Globus pallidus (tissue), 1 donor: ENCODE measurements at regions not wholly inside any gene's neighbourhood (a gene's known extent, or its start where the extent isn't known, plus 50 kb on each side); places are given as distances from the start of the nearest gene placed in this dataset.
"Not testable (repeated sequence)": the region's sequence is repeated elsewhere in the genome, so short reads cannot be mapped to it uniquely, and the experiment has no call there.

ENCODE experiments used
- DNase-seq: peaks from one replicate; pipeline ENCODE4 v3.0.0-alpha.2; 2015; ENCODE audit warnings: low spot score

DNA sequence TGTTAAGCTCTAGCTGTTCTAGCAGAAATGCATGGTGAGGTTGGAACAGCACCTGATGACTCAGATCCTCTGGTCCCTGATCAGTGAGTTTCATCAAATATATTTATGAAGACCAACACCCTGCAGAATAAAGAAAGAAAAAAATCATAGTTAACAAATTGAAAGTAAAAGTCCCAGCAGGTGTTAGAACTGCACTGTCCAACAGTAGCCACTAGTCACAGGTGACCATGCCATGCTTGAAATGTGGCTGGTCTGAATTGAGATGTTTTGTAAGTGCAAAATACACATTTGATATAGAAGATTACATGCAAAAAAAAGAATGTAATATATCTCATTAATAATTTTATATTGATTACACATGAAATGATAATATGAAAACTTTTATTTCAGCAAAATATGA, 1010.7 kb upstream of the ZEB2 start:
- no peak for DNase-seq

DNA sequence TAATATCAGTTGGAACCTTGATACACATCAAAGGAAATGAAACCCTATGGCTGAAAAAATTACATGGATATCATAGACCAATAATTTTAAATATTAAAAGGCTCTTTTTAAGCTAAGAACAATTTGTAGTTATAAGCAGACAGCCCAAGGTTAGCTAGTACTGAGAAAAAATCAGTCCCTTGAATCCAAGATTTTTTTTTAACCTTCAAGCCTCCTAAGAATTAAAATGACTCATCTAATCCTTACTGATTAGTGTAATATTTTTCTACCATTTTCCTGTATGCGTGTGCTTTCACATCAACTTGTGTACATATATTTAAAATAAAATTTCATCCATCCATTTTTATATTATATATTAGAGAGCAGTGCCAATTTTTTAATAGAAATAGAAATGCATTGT, 1004.9 kb upstream of the ZEB2 start:
- no peak for DNase-seq

DNA sequence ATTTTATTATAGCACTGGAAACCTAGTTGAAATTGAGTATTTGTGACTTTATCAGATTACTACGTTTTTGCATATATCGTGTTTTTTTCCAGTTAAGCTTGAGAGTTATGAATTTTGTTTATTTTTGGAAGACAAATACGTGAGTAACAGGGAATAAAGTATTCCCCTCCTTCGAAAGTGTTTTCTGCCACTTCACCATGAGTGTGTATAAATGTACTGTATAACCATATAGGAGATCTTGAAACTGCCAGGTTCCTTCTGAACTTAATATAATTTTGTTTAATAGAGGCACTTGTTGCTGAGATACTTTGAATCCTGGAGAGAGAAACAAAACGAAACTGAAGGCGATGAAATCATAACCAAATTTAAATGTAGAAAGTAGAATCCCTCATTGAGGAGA, 1004.4 kb upstream of the ZEB2 start:
- no peak for DNase-seq

DNA sequence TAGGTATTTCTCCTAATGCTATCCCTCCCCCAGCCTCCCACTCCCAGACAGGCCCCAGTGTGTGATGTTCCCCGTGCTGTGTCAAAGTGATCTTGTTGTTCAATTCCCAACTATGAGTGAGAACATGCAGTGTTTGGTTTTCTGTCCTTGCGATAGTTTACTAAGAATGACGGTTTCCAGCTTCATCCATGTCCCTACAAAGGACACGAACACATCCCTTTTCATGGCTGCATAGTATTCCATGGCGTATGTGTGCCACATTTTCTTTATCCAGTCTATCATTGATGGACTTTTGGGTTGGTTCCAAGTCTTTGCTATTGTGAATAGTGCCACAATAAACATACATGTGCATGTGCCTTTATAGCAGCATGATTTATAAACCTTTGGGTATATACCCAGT, 999.3 kb upstream of the ZEB2 start:
- not testable (repeated sequence) for DNase-seq

- DNase-seq: no peak
These were observed 992.0 kb upstream of the ZEB2 start for GRCh38 chr2:145511946-145512345.

GRCh38 chr2:145503511-145503910, 983.6 kb upstream of the ZEB2 start:
- DNase-seq: no peak

DNA sequence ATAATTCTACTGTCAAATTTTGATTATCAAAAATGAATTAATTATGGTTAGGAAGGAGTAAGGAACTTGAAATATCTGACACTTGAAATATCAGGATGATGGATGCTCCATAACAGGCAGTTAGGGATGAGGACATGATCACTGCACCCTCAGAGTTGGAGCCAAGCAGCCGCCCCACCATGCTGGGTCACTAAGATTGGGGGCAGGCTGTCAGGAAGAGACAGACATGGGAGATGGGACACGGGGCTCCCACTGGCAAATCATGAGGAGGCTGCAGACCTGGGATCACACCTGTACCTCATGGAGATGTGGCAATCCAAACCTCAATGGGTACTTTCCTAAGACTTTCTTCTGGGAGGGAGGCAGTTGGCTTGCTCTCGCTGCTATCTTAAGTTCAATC, 982.0 kb upstream of the ZEB2 start:
- DNase-seq: no peak

- no peak for DNase-seq
These were observed 975.7 kb upstream of the ZEB2 start for GRCh38 chr2:145495590-145495989.

DNA sequence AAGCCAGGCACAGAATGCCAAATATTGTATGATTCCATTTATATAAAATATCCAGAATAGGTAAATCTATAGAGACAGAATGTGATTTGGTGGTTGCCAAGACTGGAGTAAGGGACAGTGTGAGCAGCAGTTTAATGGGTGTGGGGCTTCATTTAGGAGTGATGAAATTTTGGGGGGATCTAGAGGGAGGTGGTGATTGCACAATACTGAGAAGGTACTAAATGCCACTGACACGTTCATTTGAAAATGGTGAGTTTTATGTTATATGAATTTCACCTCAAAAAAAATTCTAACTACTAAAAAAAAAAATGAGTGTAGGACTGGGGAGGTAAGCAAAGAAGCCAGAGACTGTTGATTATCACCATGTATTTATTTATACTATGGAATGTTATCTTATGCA, 974.5 kb upstream of the ZEB2 start:
- DNase-seq: no peak

DNA sequence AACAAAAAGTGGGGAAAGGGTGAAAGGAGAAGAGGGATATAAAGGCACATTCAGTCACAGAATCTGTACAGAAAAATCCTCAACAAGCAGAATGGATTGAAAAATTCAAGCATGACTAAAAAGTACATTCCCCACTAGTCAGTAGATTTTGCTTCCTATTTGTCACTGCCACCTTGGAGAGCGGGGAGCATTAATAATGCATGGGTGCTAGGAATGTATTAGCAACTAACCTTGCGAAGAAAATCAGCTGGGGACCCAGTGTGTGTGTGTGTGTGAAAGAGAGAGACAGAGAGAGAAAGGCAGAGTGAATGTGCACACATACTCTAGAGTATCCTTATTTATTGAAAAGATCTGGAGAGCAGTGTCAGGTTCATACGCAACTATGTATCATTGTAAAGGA, 968.7 kb upstream of the ZEB2 start:
- no peak for DNase-seq

DNA sequence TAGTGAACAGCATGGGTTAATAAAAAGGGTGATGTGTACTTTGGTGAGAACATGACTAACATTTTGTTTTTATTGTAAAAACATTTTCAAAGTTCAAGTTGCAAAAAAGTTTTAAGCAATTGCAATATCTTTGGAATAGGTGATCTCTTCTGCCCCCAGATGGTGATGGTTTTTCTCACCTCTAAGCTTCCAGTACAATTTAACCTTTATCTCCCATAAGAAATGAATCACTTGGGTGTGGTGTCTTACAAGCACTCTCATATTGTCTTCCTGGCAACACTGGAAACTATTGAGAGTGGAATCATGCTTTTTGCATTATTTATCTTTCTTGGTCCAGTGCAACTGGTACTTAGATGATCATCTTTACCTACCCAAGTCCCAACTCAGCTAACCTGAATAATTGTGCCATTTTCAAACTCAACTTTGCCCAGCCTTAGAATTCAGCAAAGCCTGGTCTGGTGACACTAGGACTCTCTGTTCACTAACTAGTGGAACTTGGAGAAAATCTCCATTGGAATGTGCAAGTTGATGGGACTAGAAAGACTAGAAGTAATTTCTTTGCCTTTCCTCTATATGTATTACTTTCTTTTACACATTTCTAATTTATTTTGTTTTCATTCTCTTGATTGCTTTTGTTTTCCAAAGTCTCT, 964.7 kb upstream of the ZEB2 start:
- DNase-seq: no peak

DNA sequence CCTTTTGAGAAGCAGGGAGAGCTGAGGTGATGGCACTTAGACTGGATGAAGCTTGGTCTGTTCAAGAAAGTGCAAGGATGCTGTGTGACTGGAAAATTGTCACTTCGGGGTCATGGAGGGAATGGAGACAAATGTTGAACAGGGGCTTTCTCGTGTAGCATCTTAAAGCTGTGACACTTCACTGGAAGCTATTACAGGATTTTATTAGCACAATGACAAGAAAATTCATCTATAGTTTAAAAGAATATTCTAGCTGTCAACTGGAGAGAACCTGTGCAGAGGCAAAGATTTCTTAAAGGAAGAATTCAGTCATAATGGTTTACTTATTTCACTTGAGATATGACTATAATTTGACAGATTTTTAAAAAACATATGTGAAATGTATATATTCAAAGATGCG, 963.9 kb upstream of the ZEB2 start:
- no peak for DNase-seq

DNA sequence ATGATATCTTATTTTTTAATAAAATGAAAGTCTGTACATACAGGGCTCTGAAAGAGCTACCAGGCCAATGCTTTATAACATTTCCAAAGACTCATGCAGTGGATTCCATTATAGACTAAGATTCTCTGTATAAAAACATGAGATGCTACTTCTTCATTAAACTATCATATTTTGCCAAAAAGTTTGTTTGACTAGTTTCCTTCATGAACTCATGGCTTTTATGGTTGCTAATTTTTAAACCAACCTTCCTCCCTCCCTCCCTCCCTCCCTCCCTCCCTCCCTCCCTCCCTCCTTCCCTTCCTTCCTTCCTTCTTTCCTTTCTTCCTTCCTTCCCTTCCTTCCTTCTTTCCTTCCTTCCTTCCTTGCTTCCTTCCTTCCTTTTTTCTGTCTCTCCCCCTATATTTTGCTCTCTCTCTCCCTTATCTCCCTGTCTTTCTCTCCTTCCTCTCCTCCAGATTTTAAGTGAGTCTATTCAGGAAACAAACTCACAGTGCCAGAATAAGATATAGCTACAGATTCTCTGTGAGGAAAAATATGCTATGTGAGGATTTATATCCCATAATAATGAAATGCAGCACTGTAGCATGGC, 961.5 kb upstream of the ZEB2 start:
- DNase-seq: no peak

GRCh38 chr2:145464866-145465265, 944.9 kb upstream of the ZEB2 start:
- no peak for DNase-seq

DNA sequence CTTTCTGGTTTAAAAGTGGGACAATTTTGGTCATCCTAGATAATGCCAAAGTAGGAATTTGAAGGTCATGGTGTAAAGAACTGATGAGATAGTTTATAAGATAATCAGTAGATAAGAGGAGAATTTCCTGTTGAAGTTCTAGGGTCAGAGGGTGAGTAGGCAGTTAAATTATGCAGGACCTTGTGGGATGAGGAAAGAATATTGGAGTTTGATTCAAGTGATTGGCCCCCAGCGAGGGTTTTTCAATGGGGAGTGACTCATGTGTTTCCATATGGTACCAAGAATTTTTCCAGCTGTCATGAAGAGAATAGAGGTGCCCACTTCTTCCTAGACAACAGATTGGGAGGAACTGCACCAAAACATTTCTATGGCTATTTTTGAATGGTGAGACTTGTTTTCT, 940.2 kb upstream of the ZEB2 start:
- DNase-seq: no peak

GRCh38 chr2:145431181-145431951, 911.4 kb upstream of the ZEB2 start:
- peak; percentile 30 for DNase-seq

DNA sequence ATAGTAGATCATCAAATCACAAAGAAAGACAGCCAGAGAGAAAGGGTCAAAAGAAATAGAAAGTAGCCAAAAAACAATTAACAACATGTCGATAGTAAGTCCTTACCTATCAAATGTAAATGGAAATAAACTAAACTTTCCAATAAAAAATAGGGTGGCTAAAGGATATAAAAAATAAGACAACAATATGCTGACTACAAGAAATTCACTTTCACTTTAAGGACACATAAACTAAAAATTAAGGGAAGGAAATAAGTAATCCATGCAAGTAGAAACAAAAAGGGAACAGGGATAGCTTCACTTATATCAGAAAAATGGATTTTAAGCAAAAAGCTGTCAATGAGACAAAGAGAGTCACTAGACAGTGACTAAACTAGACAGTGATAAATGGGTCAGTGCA, 903.9 kb upstream of the ZEB2 start:
- DNase-seq: no peak

GRCh38 chr2:145422576-145422975, 902.7 kb upstream of the ZEB2 start:
- DNase-seq: no peak

DNA sequence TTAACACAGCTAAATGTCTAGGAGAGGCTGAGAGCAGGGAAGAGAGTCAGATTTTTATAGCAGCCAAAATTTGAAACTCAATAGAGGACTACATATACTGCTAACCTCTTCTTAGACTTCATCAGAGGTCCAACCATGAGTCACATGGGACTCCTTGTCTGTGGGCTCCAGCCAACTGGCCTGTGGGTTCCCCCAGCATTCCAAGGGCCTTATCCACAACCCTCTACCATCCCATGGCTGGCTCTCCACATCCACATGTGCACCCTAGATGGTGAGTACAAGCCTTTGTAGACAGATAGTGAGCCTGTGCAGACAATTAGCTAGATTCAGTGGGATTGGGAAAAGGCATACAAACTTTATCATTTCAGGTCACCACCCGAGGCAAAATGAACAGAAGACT, 901.9 kb upstream of the ZEB2 start:
- no peak for DNase-seq

GRCh38 chr2:145416640-145417039, 896.7 kb upstream of the ZEB2 start:
- no peak for DNase-seq

DNA sequence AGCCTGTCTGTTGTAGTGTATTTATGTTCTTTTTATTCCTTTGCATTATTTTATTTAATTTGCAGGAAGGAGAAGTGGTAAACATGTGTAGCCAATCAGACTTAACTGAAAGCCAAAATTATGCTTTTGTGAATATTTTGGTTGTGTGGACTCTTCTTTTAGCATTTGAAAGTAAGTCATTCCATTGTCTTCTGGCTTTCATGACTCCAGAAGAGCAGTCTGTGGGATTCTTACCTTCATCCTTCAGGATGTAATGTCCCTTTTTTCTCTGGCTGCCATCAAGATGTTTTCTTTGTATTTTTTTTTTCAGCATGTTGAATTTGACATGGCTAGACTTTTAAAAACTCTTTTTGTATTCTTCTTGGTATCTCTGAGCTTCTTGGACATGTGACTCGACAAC, 895.2 kb upstream of the ZEB2 start:
- no peak for DNase-seq

DNA sequence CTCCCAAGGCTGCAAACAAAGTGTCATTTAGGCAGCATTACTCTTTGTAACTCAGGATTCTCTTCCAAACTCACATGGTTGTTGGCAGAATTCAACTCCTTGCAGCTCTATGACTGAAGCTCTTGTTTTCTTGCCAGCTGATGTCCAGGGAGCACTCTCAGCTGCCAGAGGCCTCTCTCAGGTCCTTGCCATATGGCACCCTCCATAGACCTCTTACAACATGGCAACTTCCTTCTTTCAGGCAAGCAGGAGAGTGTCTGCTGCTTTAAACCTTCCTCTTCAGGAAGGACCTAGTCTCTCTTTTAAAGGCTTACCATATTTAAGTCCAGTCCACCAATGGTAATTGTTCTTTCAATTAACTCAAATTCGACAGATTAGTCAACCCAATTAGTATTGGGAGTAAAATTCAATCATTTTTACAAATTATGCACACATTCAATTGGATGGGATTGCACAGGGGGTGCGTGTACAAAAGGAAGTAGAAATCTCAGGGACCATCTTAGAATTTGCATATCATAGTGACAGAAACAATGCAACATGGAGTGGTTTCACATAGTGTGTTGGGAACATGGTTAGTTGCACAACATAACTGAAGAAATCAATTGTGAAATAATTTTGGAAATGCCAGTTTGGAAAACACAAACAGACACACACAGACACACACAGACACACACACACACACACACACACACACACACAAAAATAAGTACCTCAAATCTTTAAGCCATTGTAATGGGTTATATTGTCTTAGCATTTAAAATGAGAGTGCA, 893.5 kb upstream of the ZEB2 start:
- DNase-seq: no peak

- no peak for DNase-seq
These were observed 892.2 kb upstream of the ZEB2 start for GRCh38 chr2:145412155-145412554.
